Left ventricle myocardium inferior (tissue), 1 donor: ENCODE measurements at regions not wholly inside any gene's neighbourhood (a gene's known extent, or its start where the extent isn't known, plus 50 kb on each side); places are given as distances from the start of the nearest gene placed in this dataset.
"Not testable (repeated sequence)": the region's sequence is repeated elsewhere in the genome, so short reads cannot be mapped to it uniquely, and the experiment has no call there.

Experiments
- DNase-seq: peaks from one replicate; pipeline ENCODE4 v3.0.0-alpha.2; 2020
- H3K27ac ChIP-seq: fragments of 200-600 bp; replicated peaks from 2 replicates; pipeline ENCODE4 v1.8.0; 2021
- H3K27me3 ChIP-seq: fragments of 200-600 bp; 2 replicates; pipeline ENCODE4 v1.8.0; 2021; ENCODE audit warnings: low read depth
- H3K36me3 ChIP-seq: fragments of 200-600 bp; 2 replicates; pipeline ENCODE4 v1.8.0; 2021
- H3K4me1 ChIP-seq: fragments of 200-600 bp; 2 replicates; pipeline ENCODE4 v1.8.0; 2021
- H3K4me3 ChIP-seq: fragments of 200-600 bp; 2 replicates; pipeline ENCODE4 v1.8.0; 2021; ENCODE audit warnings: mild to moderate bottlenecking, moderate library complexity
- H3K9me3 ChIP-seq: fragments of 200-600 bp; replicated peaks from 2 replicates; pipeline ENCODE4 v1.8.0; 2021
- intact Hi-C: fragments of 100-400 bp; cut with micrococcal nuclease; formaldehyde crosslinking; loops from one replicate; pipeline ENCODE4 v1.11.0; 2022
- TF ChIP-seq, protein P1 (sequence below): fragments of 200-600 bp; IDR thresholded peaks from 2 replicates; pipeline ENCODE4 v1.8.0; 2021; ENCODE audit warnings: antibody characterized with exemption, mild to moderate bottlenecking, borderline replicate concordance
- donor health status: DM: no; HTN: yes; CAD: no; lungs with severe emphysema.

DNA sequence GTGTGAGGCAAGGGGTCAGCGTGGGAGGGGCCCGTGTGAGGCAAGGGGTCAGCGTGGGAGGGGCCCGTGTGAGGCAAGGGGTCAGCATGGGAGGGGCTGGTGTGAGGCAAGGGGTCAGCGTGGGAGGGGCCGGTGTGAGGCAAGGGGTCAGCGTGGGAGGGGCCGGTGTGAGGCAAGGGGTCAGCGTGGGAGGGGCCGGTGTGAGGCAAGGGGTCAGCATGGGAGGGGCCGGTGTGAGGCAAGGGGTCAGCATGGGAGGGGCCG lies 119.2 kb downstream of the SEPTIN14 start:
- H3K27ac ChIP-seq, intact Hi-C loops, DNase-seq: not testable (repeated sequence)

DNA sequence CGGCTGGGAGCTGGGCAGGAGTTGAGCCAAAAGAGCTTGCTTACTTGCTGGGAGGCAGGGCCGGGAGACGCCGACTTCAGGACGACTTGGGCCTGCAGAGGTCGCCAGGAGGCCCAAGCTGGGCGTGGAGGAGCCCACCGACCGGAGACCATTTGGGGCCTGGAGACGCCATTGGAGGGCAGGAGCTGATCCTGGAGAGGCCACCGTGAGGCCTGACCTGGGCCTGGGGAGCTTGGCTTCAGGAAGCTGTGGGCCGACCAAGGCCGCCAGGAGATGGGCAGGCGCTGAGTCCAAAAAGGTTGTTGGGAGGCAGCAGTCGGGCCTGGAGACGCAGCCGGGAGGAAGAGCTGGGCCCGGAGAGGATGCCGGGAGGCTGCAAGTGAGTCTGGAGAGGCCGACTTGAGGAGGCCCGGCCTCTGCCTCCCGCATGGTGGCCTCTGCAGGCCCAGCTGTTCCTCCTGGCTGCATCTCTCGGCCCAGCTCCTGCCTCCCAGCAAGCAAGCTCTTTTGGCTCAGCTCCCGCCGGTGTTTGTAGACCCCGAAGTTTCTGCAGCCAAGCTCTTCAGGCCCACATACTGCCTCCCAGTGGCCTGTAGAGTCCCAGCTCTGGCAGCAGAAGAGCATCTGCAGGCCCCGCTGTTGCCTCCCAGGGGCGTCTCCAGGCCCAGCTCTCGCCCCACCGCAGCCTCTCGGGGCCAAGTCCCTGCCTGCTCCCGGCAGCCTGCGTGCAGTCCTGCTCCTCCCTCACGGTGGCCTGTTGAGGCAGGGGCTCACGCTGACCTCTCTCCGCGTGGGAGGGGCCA lies 119.7 kb downstream of the SEPTIN14 start:
- H3K4me1 ChIP-seq, H3K4me3 ChIP-seq, H3K27me3 ChIP-seq, intact Hi-C loops, H3K27ac ChIP-seq, H3K9me3 ChIP-seq, H3K36me3 ChIP-seq, DNase-seq: not testable (repeated sequence)

More for the DNA sequence above, 119.2 kb downstream of the SEPTIN14 start:
- H3K27me3 ChIP-seq, H3K9me3 ChIP-seq, H3K4me3 ChIP-seq, H3K36me3 ChIP-seq, H3K4me1 ChIP-seq: not testable (repeated sequence)

DNA sequence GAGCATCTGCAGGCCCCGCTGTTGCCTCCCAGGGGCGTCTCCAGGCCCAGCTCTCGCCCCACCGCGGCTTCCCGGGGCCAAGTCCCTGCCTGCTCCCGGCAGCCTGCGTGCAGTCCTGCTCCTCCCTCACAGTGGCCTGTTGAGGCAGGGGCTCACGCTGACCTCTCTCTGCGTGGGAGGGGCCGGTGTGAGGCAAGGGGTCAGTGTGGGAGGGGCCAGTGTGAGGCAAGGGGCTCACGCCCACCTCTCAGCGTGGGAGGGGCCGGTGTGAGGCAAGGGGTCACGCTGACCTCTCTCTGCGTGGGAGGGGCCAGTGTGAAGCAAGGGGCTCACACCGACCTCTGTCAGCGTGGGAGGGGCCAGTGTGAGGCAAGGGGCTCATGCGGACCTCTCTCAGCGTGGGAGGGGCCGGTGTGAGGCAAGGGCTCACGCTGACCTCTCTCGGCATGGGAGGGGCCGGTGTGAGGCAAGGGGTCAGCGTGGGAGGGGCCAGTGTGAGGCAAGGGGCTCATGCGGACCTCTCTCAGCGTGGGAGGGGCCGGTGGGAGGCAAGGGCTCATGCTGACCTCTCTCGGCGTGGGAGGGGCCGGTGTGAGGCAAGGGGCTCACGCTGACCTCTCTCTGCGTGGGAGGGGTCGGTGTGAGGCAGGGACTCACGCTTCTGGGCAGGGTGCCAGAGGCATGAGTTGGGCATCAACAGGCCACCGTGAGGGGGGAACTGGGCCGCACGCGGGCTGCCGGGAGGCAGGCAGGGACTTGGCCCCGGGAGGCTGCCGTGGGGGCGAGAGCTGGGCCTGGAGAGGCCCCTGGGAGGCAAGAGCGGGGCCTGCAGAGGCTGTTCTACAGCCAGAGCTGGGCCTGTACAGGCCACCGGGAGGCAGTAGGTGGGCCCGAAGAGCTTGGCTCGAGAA lies 120.6 kb downstream of the SEPTIN14 start:
- H3K4me3 ChIP-seq, H3K4me1 ChIP-seq, DNase-seq, intact Hi-C loops, H3K27me3 ChIP-seq, H3K9me3 ChIP-seq, H3K36me3 ChIP-seq, H3K27ac ChIP-seq: not testable (repeated sequence)

DNA sequence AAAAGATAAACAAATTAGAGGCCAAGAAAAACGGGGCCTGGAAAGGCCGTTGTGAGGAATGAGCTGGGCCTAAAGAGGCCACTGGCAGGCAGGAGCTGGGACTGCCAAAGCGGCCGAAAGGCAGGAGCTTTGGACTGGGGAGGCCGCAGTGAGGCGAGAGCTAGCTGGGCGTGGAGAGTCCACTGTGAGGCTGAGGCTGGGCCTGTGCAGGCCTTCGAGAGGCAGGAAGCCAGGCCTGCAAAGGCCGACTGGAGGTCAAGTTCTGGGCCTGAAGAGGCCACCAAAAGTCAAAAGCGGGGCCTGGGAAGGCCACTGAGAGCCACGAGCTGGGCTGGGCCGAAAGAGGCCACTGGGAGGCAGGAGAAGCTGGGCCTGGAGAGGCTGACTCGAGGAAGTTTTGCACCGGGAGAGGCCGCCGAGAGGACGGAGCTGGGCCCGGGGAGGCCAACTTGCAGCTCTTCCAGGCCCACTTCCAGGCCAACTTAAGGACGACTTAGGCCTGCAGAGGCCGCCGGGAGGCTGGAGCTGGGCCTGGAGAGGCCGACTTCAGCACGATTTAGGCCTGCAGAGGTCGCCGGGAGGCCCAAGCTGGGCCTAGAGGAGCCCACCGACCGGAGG lies 121.8 kb downstream of the SEPTIN14 start:
- H3K9me3 ChIP-seq, intact Hi-C loops, H3K27ac ChIP-seq, H3K36me3 ChIP-seq, DNase-seq, H3K27me3 ChIP-seq, H3K4me3 ChIP-seq, H3K4me1 ChIP-seq: not testable (repeated sequence)

DNA sequence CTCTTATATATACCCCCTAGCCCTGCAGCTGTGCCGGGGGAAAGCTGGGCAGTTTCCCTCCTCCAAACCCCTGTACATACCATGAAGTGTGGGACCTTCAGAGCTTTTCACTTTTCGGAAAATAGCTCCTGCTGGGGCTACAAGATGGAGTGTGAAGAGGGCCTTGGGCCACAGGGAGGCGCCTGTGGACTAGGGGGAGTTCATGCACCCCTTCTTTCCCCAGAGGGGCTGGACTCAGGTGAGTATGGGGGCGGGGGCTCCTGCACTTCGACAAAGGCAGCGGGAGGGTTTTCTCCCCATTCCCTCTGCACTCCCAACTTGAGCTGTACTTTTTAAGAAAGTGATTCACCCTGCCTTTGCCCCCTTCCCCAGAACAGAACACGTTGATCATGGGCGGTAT lies 122.5 kb downstream of the SEPTIN14 start:
- DNase-seq, H3K27me3 ChIP-seq, H3K27ac ChIP-seq, H3K4me1 ChIP-seq, H3K36me3 ChIP-seq, H3K9me3 ChIP-seq, H3K4me3 ChIP-seq, intact Hi-C loops: not testable (repeated sequence)

DNA sequence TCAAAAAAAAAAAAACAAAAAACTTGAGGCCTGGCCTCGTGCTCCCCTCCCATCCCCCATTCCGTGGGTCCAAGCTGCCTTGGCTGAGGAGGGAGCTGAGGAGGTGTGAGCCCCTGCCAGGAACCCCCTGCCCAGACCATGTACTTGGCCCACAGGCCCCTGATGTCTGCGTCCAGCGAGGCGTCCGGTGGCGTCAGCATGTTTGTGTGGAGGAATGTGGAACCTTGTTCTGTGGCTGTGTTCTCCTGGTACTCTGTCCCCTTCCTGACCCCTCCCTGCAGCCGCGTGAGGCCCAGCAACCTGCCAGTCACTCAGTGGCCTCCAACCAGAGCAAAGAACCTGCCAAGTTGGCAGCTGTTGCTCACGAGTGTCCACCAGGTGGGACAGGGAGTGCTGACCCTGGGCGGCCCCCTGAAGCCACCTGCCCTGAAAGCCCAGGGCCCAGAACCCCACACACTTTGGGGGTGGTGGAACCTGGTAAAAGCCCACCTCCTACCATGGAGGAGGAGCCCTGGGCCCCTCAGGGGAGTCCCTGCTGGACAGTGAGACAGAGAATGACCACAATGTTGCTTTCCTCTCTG lies 125.8 kb downstream of the SEPTIN14 start:
- H3K27ac ChIP-seq, H3K27me3 ChIP-seq, intact Hi-C loops, H3K4me3 ChIP-seq, DNase-seq, H3K4me1 ChIP-seq, H3K36me3 ChIP-seq, H3K9me3 ChIP-seq: not testable (repeated sequence)

DNA sequence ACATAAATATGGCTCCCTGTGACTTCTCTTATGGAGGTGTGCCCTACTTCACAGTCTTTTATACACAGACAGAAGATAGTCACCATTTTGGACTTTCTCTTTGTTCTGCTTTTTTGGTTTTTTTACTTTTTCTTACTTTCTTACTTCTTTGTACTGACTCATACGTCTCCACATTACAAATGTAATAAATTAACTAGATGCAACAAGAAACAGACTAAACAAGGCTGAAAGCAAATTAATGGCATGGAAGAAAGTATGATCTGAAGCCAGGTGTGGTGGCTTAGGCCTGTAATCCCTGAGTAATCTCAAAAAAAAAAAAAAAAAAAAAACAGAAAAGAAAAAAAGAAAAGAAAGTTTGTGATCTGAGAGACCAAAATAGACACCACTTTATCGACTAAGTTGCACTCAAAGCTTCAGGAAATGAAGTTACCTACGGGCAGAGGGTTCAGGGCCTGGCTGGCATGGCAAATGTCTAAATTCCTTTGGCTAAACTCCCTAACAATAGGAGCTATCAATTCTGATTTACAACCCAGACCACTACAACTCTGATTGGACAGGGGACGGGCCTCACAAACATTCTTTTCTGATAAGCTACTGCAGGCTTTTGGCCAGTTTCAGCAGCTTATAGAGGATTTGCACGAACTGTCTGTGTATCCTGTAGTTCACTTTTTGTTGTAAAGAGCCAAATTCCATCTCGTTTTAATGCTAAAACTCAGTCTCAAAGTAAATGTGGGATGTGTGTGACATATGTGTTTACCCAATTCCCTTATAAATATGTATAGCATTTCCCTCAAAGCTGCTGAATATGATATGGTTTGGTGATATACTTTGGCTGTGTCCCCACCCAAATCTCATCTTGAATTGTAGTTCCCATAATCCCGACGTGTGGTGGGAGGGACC lies 129.1 kb downstream of the SEPTIN14 start:
- Histone ChIP-seq H3K4me3 (no peak overlapping the region), H3K4me1 (no peaks in the 10 kb centered on the region), H3K27me3 (no peaks in the 10 kb centered on the region), H3K36me3 (no peaks in the 10 kb centered on the region), H3K9me3 (no peaks in the 10 kb centered on the region), H3K27ac (no peak overlapping the region)
- no peak for DNase-seq
- intact Hi-C loops, result no loop called here
- TF ChIP-seq, protein P1, sequence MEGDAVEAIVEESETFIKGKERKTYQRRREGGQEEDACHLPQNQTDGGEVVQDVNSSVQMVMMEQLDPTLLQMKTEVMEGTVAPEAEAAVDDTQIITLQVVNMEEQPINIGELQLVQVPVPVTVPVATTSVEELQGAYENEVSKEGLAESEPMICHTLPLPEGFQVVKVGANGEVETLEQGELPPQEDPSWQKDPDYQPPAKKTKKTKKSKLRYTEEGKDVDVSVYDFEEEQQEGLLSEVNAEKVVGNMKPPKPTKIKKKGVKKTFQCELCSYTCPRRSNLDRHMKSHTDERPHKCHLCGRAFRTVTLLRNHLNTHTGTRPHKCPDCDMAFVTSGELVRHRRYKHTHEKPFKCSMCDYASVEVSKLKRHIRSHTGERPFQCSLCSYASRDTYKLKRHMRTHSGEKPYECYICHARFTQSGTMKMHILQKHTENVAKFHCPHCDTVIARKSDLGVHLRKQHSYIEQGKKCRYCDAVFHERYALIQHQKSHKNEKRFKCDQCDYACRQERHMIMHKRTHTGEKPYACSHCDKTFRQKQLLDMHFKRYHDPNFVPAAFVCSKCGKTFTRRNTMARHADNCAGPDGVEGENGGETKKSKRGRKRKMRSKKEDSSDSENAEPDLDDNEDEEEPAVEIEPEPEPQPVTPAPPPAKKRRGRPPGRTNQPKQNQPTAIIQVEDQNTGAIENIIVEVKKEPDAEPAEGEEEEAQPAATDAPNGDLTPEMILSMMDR, result no peak

DNA sequence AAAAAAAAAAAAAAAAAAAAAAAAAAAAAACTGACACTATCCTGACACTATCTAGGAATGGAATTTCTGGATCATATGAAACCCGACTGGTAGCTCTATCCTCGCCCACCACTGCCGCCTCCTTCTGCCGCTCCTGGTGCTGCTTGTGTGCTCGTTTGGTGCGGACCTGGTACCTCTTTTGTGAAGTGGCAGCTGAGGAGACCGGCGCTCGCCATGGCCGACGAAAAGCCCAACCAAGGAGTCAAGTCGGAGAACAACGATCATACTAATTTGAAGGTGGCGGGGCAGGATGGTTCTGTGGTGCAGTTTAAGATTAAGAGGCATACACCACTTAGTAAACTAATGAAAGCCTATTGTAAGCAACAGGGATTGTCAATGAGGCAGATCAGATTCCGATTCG lies 130.6 kb downstream of the SEPTIN14 start:
- Histone ChIP-seq H3K36me3 (no peaks in the 10 kb centered on the region), H3K4me3 (no peak overlapping the region), H3K4me1 (no peaks in the 10 kb centered on the region), H3K27me3 (no peaks in the 10 kb centered on the region), H3K9me3 (no peaks in the 10 kb centered on the region), H3K27ac (no peak overlapping the region)
- TF ChIP-seq, protein P1, result no peak
- intact Hi-C loops, result no loop called here
- DNase-seq, result no peak
